GM18867 (cell line): ENCODE measurements at regions not wholly inside any gene's neighbourhood (a gene's known extent, or its start where the extent isn't known, plus 50 kb on each side); places are given as distances from the start of the nearest gene placed in this dataset.

Experiments
- ATAC-seq: cut with Tn5 transposase; IDR thresholded peaks from one replicate; pipeline ENCODE4 v1.9.1; 2021; ENCODE audit warnings: mild to moderate bottlenecking, moderate library complexity; ENCODE audit not compliant: unreplicated experiment

DNA sequence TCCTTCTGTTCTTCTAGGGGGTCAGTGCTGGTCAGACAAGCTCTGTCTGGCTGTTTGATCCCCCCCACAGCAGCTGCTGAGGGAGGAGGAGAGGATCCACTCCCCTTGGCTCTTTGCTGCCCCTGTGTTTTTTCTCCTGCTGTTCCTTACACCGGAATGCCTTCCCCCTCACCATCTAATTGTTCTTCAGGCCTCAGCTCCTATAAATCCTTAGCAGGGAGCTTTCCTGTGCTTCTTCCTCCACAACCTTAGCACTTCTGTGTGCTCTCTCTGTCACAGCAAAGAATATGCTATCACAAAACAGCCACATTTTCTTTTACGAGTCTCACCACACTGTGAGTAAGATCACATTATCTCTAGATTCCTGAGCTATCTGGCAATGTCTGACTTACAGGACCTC lies 196.6 kb downstream of the OTOR start:
- ATAC-seq, result no peak

DNA sequence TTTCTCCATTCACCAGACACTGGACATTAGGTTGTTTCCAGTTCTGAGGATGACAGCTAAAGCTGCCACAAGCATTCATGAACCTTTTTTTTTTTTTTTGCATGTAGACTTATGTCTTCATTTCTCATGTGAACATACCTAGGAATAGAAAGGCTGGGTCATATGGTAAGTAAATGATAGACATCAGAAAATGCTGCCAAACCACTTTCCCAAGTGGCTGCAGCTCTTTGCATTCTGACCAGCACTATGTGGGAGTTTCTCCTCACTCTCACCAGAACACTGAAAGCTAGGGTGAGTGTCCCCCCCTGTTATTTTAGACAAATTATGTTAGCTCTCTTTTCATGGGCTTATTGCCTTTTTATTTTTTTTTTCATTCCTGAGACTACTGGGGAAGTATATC lies 197.5 kb downstream of the OTOR start:
- ATAC-seq, result no peak

DNA sequence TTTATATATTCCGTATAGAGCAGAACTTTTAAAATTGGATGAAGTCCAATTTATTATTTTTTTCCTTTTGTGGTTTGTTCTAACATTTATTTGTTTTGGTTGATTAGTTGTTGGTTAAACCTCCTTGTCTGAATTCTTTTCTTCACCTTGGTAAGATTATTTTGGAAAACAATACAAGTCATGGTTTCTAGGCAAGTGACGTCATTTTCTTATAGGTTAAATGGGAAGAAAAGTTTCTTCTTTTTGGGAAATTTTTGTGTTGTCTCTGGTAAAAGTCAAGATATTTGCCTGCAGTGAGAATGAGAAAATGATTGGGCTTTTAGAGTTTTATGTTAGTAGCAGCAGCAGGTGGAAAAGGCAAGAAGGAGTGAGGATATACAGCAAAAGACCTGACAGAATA lies 197.9 kb downstream of the OTOR start:
- ATAC-seq, result no peak

DNA sequence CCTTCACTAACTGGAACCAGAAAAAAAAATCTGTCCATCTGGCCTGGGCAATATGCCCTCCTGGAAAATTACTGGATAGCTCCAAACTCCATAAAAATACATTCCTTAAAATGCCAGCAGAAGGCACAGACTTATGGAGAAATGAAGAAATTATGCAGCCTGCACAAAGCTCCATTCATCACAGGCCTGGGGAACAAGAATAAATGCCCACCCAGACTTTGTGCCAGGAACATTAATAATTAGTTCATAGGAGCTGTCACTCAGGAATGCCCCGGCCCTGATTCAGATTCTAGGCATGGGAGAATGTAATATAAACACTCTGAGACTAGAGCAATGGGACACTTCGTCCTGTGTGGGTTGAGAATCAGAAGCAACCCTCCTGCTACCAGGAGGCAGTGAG lies 199.3 kb downstream of the OTOR start:
- no peak for ATAC-seq

DNA sequence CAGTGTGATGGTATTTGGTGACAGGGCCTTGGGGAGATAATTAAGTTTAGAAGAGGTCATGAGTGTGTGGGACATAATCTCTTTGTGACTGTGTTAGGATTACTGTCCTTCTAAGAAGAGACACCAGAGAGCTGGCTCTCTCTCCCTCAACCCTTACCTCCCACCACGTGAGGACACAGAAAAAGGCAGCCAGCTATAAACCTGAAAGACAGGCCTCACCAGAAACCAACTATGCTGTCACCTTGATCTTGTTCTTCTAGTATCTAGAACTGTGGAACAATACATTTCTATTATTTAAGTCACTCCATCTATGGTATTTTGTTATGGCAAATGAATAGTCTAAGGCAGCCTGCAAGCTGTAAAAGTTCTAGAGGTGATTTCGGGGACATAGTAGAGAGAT lies 203.7 kb downstream of the OTOR start:
- no peak for ATAC-seq

DNA sequence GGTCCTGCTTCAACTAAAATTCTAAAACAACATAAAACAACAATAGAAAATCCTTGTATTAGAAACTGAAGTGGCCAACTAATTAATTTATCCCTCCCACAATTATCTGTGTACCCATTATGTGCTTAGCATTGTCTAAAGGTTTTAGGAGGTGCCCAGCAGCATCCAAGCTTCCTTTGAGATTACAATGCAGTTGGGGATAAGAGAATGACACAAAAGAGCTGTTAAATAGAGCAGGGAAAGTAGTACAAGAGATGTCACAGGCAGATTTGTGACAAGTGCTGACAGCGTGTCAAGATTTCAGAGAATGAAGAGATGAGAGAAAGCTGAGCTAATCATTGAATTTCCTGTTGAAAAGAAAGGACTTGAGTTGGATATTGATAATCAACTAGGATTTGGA lies 204.8 kb downstream of the OTOR start:
- no peak for ATAC-seq

DNA sequence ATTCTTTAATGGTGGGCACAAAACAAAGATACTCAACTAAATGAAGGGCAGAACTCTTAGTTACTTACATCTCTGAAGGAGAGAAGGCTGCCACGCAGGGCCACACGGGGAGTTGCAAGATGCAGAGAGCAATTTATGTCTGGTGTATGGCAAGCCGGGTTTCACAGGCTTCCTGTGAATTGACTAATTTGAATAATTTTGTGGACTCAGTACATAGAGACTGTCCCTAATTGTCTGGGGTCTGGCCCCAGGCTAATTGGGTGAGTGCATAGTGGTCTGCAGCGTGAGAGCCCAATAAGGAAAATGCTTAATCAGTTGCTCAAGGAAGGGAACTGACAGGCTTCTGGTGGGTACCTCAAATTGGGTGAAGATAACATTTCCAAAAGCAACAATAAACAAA lies 205.7 kb downstream of the OTOR start:
- no peak for ATAC-seq

DNA sequence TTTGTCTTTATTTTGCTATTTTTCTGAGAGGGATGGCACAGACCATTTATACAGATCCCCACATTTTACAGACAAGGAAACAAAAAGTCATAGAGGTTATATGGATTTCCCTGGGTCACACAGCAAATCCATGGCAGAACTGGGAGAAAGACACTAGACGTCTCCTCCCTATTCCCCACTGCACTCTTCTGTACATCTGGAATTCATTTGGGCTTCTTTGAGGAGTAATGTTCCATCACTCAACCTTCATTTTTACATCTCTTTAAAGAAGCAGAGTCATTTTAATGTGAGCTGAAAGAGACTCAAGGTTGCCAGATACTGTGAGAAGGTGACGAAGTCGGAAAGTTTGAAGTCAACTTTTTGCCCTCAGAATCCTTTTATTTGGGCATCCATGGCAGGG lies 207.3 kb downstream of the OTOR start:
- no peak for ATAC-seq

DNA sequence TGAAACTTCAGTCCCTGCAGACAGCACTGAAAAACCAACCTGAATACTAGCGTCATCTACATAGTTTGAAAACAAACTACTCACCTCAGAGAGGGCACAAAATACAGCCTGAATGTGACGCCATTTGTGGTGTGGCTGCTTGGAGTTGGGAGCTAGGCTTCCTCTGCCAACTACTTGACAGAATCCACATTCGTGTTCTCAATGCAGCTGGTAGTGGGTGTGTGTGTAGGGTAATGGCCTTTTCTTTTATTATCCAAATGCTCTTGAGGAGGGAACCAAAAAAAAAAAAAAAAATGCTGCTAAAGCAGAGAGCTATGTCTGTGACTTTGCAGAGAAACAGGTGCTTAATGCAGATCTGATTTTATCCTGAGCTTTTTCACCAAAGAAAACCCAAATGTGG lies 207.8 kb downstream of the OTOR start:
- ATAC-seq, result no peak

DNA sequence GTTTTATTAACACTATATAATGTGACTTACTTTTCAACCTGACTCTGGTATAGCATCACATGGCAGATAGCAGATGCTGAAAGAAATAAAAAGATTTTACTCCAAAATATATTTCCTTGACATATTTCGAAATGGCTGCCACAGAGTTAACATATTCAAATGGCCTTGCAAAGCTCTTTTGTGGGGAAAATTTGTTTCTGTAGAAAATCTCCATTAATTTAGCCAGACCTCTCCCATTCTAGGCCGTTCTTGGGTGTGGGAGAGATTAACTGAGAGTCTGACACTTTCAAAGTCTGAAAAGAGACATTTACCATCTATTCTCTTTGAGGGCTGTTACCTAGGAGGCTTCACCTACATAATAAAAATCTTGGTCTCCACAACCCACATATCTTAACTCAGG lies 217.2 kb downstream of the OTOR start:
- no peak for ATAC-seq

DNA sequence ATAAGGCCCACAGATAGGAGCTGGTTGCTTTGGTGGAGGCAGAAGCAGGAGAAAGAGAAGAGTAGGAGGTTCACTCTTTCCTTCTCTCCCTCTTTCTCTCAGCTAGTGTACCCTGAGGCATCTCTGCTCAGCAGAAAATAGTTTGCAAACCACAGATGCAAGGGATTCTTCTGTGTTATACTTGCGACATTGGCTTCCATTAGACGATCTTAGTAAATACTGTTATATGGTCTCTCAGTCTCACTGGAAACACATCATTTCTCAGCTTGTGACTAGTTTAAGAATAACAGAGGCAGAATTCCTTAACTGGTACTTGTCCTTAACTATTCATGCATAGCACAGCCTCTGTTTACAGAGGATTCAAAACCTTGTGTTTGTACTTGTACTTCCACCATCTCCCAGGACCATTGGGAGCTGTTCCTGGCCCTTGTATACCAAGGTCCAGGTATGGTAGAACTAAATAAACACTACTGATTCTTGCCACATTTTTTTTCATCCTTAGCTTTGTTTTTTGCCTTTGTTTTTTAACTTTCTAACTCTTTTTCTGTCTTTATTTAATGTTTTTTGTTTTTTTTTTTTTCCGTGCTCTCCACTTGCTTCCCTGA lies 218.2 kb downstream of the OTOR start:
- ATAC-seq, result no peak

DNA sequence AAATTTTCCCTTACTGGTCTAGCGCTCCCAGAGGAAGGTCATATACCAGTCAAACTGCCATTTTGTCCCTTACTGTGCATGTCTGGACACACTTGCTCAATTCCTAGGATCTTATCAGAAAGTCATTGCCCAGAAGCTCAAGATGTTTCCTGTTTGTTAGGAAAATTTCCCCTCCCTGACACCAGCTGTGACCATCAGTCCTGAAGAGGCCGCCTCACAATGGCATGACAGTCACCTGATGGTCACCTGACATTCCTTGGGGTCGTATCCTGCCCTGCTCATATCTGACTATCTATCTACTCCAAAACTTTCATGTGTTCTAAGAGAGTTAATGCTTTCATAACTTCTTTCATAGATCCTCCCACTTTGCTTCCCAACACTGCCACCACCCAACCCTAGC lies 219.9 kb downstream of the OTOR start:
- ATAC-seq, result no peak

DNA sequence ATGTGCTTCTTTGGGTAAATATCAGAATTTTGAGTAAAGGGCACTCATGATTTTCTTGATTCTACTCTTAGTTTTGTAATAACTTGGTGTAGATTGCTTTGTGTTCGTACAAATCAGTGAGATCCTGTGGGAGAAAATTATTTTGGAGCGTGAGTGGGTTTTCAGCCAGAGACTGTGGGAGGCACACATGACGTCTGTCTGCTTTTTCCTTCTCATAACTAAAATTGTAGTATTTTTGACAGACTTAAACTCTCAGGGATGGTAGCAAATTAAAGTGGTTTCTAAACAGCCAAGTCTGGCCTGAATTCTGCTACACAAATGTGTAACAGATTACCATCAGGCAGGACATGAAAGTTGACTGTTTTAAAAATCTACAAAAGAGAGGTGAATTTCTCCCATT lies 222.6 kb downstream of the OTOR start:
- no peak for ATAC-seq

DNA sequence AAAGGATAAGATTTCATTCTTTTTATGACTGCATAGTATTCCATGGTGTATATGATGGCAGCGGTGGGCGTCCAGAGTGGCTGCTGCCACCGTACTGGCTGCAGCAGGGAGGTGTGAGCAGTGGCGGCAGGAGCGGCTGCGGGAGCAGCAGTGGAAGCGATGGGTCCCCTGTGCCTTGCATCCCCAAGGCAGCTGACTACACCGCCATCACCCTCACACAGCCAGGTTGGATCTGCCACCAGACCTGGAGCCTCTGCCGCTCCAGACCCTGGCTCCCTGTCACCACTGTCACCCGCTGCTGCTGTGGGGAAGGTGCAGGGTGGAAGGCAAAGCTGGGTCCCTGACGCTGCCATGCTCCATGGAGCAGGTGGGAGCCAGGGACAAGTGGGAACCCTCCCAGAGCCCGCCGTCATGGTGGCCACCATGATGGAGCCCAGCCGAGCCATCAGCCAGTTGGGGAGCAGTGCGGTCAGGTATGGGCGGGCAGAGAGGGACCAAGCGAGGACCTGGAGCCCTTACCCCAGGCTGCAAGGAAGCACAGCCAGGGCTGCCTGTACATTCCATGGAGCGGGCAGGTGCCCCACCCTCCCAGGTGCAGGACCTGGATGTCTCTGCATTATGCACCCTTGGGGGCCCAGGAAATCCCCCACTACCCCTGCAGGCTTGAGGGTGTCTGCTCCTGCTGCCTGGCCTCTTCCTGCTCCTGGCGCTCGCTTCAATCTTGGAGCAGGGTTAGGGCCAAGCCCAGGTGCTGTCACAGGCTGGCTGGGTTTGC lies 226.1 kb downstream of the OTOR start:
- ATAC-seq, result no peak

DNA sequence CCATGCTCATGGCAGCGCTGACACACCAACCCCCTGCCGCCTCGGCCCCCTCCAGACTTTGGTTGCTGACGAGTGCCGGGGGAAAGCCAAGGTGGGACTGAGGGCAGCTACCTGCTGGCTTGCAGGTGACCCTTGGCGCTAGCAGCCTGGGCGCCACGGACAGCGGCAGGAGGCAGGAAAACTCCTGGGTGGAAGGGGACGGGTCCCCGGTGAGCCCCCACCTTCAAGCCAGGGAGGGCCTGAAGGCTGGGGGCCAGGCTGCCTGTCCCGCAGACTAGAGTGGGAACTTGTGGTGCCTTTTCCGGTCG lies 226.7 kb downstream of the OTOR start:
- no peak for ATAC-seq

DNA sequence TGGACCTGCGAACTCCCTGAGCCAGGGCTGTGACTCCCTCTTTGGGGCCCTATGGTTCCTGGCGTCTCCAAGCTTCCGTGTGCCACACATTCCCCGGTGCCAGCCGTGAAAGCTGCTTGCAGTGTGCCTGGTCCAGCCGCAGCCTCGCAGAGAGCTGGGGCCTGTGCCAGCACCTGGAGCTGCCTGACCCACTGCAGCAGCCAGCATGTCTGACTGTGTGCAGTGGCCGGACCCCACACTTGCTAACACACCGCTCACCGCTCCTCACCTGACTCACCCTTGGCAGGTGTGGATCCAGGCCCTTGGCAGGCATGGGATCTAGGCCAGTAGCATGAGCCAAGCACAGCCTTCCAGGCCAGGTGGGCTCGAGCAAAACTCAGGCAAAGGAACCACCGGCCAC lies 227.5 kb downstream of the OTOR start:
- no peak for ATAC-seq

DNA sequence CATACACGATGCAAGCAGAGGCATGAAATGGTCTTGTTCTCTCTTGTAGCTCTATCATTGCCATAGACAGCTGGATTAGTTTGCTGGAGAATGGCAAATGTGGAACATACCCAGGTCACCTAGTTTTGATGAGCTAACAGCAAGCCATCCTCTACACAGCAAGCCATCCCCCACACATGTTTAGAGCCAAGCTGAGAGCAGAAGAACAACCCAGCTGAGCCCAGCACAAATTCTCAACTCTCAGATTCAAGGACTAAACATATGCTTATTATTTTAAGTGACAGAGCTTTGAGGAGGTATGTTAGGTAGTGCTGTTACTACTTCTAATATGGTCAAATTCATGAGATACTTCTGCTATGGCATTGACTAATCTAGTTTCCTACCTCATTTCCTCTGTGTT lies 230.3 kb downstream of the OTOR start:
- no peak for ATAC-seq

DNA sequence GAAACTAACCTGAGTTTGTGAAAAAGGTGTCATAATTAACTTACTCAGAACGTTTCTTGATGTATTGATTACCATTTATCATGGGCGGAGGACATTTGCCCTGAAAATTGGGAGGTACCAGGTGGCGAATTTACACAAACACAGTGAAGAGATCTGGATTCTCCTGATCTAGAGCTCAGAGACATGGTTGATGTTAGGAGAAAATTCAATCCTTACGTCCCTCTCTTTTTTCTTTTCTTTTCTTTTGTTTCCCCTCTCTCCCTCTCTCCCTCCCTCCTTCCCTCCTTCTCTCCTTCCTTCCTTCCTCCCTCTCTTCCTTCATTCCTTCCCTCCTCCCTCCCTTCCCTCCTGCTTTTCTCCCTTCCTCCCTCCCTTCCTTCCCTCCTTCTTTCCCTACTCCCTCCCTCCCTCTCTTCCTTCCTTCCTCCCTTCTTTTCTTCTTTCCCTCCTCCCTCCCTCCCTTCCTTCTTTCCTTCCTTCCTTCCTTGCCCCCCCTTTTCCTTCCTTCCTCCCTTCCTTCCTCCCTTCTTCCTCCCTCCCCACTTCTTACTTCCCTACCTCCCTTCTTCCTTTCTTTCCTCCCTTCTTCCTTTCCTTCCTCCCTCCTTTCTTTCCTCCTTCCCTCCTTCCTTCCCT lies 234.1 kb downstream of the OTOR start:
- no peak for ATAC-seq

DNA sequence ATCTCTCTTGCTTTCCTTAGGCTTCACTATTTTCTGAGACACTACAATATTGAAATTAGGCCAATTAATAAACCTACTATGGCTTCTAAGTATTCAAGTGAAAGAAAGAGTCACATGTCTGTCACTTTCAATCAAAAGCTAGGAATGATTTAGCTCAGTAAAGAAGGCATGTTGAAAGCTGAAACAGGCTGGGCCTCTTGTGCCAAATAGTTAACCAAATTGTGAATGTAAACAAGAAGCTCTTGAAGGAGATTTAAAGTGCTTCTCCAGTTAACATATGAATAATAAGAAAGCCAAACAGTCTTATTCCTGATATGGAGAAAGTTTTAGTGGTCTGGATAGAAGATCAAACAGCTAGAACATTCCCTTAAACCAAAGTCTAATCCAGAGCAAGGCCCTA lies 236.3 kb downstream of the OTOR start:
- ATAC-seq, result no peak

DNA sequence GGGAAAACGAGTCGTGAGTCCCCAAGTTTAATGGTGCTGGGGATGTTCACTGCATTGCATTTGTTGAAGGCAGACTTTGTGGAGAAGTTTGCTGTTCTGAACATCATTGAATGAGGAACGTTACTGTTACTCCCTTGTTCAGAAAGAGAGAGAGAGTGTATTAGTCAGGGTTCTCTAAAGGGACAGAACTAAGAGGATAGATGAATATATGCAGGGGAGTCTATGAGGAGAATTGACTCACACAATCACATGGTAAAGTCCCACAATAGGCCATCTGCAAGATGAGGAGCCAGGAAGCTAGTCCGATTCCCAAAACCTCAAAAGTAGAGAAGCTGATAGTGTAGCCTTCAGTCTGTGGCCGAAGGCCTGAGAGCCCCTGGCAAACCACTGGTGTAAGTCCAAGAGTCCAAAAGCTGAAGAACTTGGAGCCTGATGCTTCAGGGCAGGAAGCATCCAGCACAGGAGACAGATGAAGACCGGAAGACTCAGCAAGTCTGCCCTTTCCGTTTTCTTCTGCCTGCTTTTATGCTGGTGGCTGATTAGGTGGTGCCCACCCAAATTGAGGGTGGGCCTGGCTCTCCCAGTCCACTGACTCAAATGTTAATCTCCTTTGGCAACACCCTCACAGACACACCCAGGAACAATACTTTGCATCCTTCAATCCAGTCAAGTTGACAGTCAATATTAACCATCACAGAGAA lies 223.5 kb upstream of the PCSK2 start:
- no peak for ATAC-seq

DNA sequence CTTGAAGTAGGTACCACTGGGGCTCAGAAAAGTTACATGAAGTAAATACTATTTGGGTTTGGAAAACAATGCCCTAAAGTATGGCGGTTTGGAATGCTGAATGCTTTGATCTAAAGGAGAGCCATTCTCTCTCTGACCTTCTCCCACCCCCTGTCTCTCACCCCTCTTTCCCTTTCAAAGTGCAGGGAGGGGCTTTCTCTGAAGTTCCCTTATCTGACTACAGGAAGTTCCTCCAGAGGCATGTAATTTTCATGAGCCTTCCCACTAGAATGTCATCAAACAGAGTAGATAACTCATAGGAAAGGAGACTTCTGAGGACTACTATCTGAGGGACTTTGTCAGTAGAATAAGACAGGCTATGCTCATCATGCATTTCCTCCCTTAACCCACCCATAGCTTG lies 216.7 kb upstream of the PCSK2 start:
- no peak for ATAC-seq
